ENCODE measurements at regions not wholly inside any gene's neighbourhood (a gene's known extent, or its start where the extent isn't known, plus 50 kb on each side); places are given as distances from the start of the nearest gene placed in this dataset.
"Not testable (repeated sequence)": the region's sequence is repeated elsewhere in the genome, so short reads cannot be mapped to it uniquely, and the experiment has no call there.

GRCh38 chr2:117308861-117309770, 505.4 kb upstream of the DDX18 start:
- no peak for TF ChIP-seq CTCF (conservative IDR thresholded peaks at IDR 0.05; ENCODE audit: low read depth, low read length)
- no peak for DNase-seq (ENCODE audit: low read depth)
- no peak overlapping the region for H3K4me3 ChIP-seq (ENCODE audit: low read length)

GRCh38 chr2:117321816-117322215, 492.7 kb upstream of the DDX18 start:
- no peak for TF ChIP-seq CTCF (conservative IDR thresholded peaks at IDR 0.05; ENCODE audit: low read depth, low read length)
- H3K4me3 ChIP-seq (ENCODE audit: low read length) = no peak overlapping the region
- DNase-seq (ENCODE audit: low read depth) = no peak

- no peak for TF ChIP-seq CTCF (conservative IDR thresholded peaks at IDR 0.05; ENCODE audit: low read depth, low read length)
- no peak for DNase-seq (ENCODE audit: low read depth)
- H3K4me3 ChIP-seq (ENCODE audit: low read length) = no peak overlapping the region
Measured at GRCh38 chr2:117323331-117323730, 491.2 kb upstream of the DDX18 start.

GRCh38 chr2:117330641-117331040, 483.9 kb upstream of the DDX18 start:
- no peak for TF ChIP-seq CTCF (conservative IDR thresholded peaks at IDR 0.05; ENCODE audit: low read depth, low read length)
- peak; percentile 19 for DNase-seq (ENCODE audit: low read depth)
- no peak overlapping the region for H3K4me3 ChIP-seq (ENCODE audit: low read length)

DNA sequence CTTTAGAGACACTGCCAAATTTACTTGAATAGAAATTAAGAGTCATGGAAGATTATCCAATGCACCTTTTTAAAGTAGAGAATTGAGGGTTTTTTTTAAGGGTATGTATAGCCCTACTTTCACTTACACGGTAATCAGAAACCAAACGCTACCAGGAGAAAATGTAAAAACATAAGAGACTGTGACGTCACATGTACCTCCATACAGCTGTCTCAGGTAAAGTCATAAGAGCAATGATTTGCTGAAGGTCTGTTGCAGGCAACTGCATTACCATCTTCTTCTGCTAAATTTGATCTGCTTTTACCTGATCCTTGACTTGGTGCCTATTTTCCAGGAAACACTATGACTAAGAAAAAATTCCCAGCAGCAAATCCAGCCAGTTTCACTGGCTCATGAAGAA, 478.5 kb upstream of the DDX18 start:
- no peak for DNase-seq (ENCODE audit: low read depth)
- no peak for TF ChIP-seq CTCF (conservative IDR thresholded peaks at IDR 0.05; ENCODE audit: low read depth, low read length)
- H3K4me3 ChIP-seq (ENCODE audit: low read length) = no peak overlapping the region

DNA sequence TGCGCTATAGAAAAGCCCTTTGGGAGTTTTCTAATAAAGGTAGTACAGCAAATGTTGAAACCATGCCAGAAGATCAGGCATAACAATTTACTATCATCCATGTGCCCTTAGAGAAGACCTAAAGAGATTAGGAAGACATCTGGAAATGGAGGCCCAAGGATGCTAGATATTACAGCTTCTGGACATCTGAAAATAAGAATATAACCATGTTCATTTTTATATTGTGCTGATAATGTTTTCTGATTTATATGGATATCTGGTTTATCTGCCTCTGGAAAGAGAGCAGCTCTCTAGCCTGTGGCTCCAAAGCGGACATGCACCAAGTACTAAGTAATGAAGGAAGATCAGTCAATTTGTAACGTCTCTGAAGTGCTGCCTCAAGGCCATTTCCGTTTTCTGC, 478.0 kb upstream of the DDX18 start:
- H3K4me3 ChIP-seq (ENCODE audit: low read length) = no peak overlapping the region
- no peak for DNase-seq (ENCODE audit: low read depth)
- no peak for TF ChIP-seq CTCF (conservative IDR thresholded peaks at IDR 0.05; ENCODE audit: low read depth, low read length)

- not testable (repeated sequence) for DNase-seq (ENCODE audit: low read depth); H3K4me3 ChIP-seq (ENCODE audit: low read length)
Measured at GRCh38 chr2:117337981-117338380, 476.5 kb upstream of the DDX18 start.

Data from retinal pigment epithelial cell (primary cell).